ENCODE measurements at regions not wholly inside any gene's neighbourhood (a gene's known extent, or its start where the extent isn't known, plus 50 kb on each side); places are given as distances from the start of the nearest gene placed in this dataset.

- no peak for DNase-seq
Measured at GRCh38 chr9:3161912-3162311, 318.0 kb upstream of the PUM3 start.

- no peak for DNase-seq
Measured at GRCh38 chr9:3157011-3157410, 313.1 kb upstream of the PUM3 start.

GRCh38 chr9:3151672-3152576 is 308.0 kb upstream of the PUM3 start:
- no peak for DNase-seq

GRCh38 chr9:3150074-3150473 is 306.2 kb upstream of the PUM3 start:
- no peak for DNase-seq

- DNase-seq = no peak
Measured at GRCh38 chr9:3138231-3139229, 294.6 kb upstream of the PUM3 start.

- DNase-seq = no peak
Measured at GRCh38 chr9:3137347-3137695, 293.4 kb upstream of the PUM3 start.

GRCh38 chr9:3136686-3137346 is 292.9 kb upstream of the PUM3 start:
- no peak for DNase-seq

GRCh38 chr9:3136230-3136629 is 292.3 kb upstream of the PUM3 start:
- DNase-seq = no peak

GRCh38 chr9:3127564-3127963 is 283.7 kb upstream of the PUM3 start:
- no peak for DNase-seq

- DNase-seq = no peak
Measured at GRCh38 chr9:3125602-3126405, 281.9 kb upstream of the PUM3 start.

- DNase-seq = no peak
Measured at GRCh38 chr9:3124001-3124400, 280.1 kb upstream of the PUM3 start.

- DNase-seq = no peak
Measured at GRCh38 chr9:3118081-3118480, 274.2 kb upstream of the PUM3 start.

- no peak for DNase-seq
Measured at GRCh38 chr9:3099646-3100045, 255.8 kb upstream of the PUM3 start.

GRCh38 chr9:3088219-3088618 is 244.3 kb upstream of the PUM3 start:
- DNase-seq = no peak

- no peak for DNase-seq
Measured at GRCh38 chr9:3087697-3088096, 243.8 kb upstream of the PUM3 start.

GRCh38 chr9:3080951-3081350 is 237.1 kb upstream of the PUM3 start:
- no peak for DNase-seq

GRCh38 chr9:3074247-3074646 is 230.4 kb upstream of the PUM3 start:
- DNase-seq = no peak

GRCh38 chr9:3066591-3066990 is 222.7 kb upstream of the PUM3 start:
- DNase-seq = no peak

- no peak for DNase-seq
Measured at GRCh38 chr9:3059781-3060468, 216.0 kb upstream of the PUM3 start.

GRCh38 chr9:3058409-3058808 is 214.5 kb upstream of the PUM3 start:
- DNase-seq = no peak

- DNase-seq = no peak
Measured at GRCh38 chr9:3054017-3054586, 210.2 kb upstream of the PUM3 start.
